Glutamatergic neuron (in vitro differentiated cells): ENCODE measurements at regions not wholly inside any gene's neighbourhood (a gene's known extent, or its start where the extent isn't known, plus 50 kb on each side); places are given as distances from the start of the nearest gene placed in this dataset.

Experiments
- DNase-seq: peaks from one replicate; pipeline ENCODE4 v3.0.0; 2022
- H3K27ac Mint-ChIP-seq: one replicate; pipeline ENCODE4 v1.8.0; 2020; ENCODE audit warnings: mild to moderate bottlenecking, mixed read lengths, inconsistent platforms; ENCODE audit not compliant: unreplicated experiment
- H3K27me3 Mint-ChIP-seq: one replicate; pipeline ENCODE4 v1.8.0; 2020; ENCODE audit warnings: mild to moderate bottlenecking, moderate library complexity, mixed read lengths, inconsistent platforms; ENCODE audit not compliant: unreplicated experiment
- H3K36me3 Mint-ChIP-seq: one replicate; pipeline ENCODE4 v1.8.0; 2020; ENCODE audit warnings: mild to moderate bottlenecking, mixed read lengths, inconsistent platforms; ENCODE audit not compliant: unreplicated experiment
- H3K4me1 Mint-ChIP-seq: one replicate; pipeline ENCODE4 v1.8.0; 2020; ENCODE audit warnings: mild to moderate bottlenecking, low read depth, mixed read lengths, inconsistent platforms; ENCODE audit not compliant: unreplicated experiment
- H3K4me3 Mint-ChIP-seq: one replicate; pipeline ENCODE4 v1.8.0; 2020; ENCODE audit warnings: mild to moderate bottlenecking, mixed read lengths, inconsistent platforms; ENCODE audit not compliant: unreplicated experiment
- H3K9me3 Mint-ChIP-seq: one replicate; pipeline ENCODE4 v1.8.0; 2020; ENCODE audit warnings: mild to moderate bottlenecking, moderate library complexity, mixed read lengths, inconsistent platforms; ENCODE audit not compliant: unreplicated experiment
- TF ChIP-seq, protein P1 (sequence below): fragments of 200-600 bp; sonication (generic); IDR thresholded peaks from one replicate; pipeline ENCODE4 v1.5.0; 2021; ENCODE audit not compliant: partially characterized antibody, unreplicated experiment

- TF ChIP-seq, protein P1, sequence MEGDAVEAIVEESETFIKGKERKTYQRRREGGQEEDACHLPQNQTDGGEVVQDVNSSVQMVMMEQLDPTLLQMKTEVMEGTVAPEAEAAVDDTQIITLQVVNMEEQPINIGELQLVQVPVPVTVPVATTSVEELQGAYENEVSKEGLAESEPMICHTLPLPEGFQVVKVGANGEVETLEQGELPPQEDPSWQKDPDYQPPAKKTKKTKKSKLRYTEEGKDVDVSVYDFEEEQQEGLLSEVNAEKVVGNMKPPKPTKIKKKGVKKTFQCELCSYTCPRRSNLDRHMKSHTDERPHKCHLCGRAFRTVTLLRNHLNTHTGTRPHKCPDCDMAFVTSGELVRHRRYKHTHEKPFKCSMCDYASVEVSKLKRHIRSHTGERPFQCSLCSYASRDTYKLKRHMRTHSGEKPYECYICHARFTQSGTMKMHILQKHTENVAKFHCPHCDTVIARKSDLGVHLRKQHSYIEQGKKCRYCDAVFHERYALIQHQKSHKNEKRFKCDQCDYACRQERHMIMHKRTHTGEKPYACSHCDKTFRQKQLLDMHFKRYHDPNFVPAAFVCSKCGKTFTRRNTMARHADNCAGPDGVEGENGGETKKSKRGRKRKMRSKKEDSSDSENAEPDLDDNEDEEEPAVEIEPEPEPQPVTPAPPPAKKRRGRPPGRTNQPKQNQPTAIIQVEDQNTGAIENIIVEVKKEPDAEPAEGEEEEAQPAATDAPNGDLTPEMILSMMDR = no peak
- Mint-ChIP-seq H3K4me1 (no peaks in the 10 kb centered on the region), H3K36me3 (peaks cover 5% of the 10 kb centered on the region), H3K9me3 (no peaks in the 10 kb centered on the region), H3K4me3 (no peak overlapping the region), H3K27ac (no peak overlapping the region), H3K27me3 (peaks cover 2% of the 10 kb centered on the region)
- no peak for DNase-seq
Observed at GRCh38 chr11:96624126-96624525, 234.3 kb downstream of the JRKL start.

GRCh38 chr11:96627376-96627775, 237.6 kb downstream of the JRKL start:
- no peak for DNase-seq
- TF ChIP-seq, protein P1 = no peak
- H3K36me3 Mint-ChIP-seq = peaks cover 5% of the 10 kb centered on the region
- H3K9me3 Mint-ChIP-seq = no peaks in the 10 kb centered on the region
- H3K4me1 Mint-ChIP-seq = no peaks in the 10 kb centered on the region
- no peaks in the 10 kb centered on the region for H3K27me3 Mint-ChIP-seq
- no peak overlapping the region for H3K4me3 Mint-ChIP-seq
- no peak overlapping the region for H3K27ac Mint-ChIP-seq

DNA sequence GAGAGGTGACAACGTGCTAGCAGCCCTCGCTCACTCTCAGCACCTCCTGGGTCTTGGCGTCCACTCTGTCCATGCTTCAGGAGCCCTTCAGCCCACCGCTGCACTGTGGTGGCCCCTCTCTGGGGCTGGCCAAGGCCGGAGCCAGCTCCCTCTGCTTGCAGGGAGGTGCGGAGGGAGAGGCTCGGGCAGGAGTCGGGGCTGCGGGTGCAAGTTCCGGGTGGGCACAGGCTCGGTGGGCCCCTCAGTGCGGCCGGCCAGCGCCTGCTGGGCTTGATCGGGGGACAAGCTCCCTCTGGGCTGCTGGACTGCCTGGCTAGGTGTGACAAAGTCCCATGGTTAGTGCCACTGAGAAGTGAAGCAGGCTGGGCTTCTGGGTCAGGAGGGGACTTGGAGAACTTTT, 245.8 kb downstream of the JRKL start:
- Mint-ChIP-seq H3K4me1 (no peaks in the 10 kb centered on the region), H3K27me3 (no peaks in the 10 kb centered on the region), H3K27ac (no peak overlapping the region), H3K9me3 (no peaks in the 10 kb centered on the region), H3K4me3 (no peak overlapping the region), H3K36me3 (no peaks in the 10 kb centered on the region)
- no peak for DNase-seq
- TF ChIP-seq, protein P1 = no peak

- no peak overlapping the region for H3K4me3 Mint-ChIP-seq
- no peaks in the 10 kb centered on the region for H3K27me3 Mint-ChIP-seq
- TF ChIP-seq, protein P1 = no peak
- H3K4me1 Mint-ChIP-seq = peaks cover 4% of the 10 kb centered on the region
- no peak overlapping the region for H3K27ac Mint-ChIP-seq
- DNase-seq = no peak
- no peaks in the 10 kb centered on the region for H3K36me3 Mint-ChIP-seq
- H3K9me3 Mint-ChIP-seq = no peaks in the 10 kb centered on the region
Observed at GRCh38 chr11:96641261-96641660, 251.4 kb downstream of the JRKL start.

DNA sequence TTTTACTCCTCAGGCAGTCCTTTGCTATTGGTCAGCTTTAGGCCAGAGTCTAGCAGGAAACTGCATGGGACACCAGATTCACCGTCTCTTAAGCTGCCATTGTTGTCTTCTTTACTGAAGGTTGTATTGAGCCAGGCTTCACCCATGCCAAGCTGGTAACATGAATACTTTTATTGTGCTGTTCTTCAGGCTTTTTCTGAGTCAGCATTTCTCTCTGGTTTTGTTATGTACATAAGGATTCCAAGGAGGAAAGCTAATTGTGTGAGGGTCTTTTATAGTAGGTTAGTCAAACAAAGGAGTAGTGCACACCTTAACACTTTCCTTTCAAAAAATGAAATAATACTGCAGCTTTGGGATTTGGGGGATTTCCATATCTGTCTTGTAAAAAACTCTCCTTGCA, 252.8 kb downstream of the JRKL start:
- TF ChIP-seq, protein P1 = no peak
- no peak overlapping the region for H3K4me3 Mint-ChIP-seq
- H3K27me3 Mint-ChIP-seq = no peaks in the 10 kb centered on the region
- H3K4me1 Mint-ChIP-seq = peaks cover 5% of the 10 kb centered on the region
- no peaks in the 10 kb centered on the region for H3K9me3 Mint-ChIP-seq
- H3K27ac Mint-ChIP-seq = no peak overlapping the region
- no peak for DNase-seq
- no peaks in the 10 kb centered on the region for H3K36me3 Mint-ChIP-seq
